ENCODE measurements at regions not wholly inside any gene's neighbourhood (a gene's known extent, or its start where the extent isn't known, plus 50 kb on each side); places are given as distances from the start of the nearest gene placed in this dataset.

DNA sequence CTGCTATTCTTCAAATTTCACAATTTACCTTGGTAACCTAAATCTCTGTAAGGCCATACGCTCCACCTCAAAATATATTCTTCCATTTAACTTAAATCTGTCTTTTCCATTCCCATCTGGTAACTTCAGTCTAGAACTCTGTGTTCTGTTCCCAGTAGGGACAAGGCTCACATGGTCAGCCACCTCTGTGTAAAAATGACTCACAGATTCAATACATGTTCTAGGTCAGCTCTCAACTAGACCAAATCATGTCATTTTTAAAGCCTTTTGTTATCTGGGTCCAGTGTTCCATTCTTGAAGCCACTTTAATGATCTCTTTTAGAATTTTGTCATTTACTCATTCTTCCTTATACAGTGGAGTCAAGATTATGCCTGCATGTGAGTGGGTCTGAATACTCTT is 315.6 kb upstream of the CITED2 start:
- TF ChIP-seq CTCF (IDR thresholded peaks at IDR 0.05; ENCODE audit: low read length) (no peak), EZH2 (optimal IDR thresholded peaks at IDR 0.05; ENCODE audit: low read depth, low read length) (no peak)
